HG03196 (cell line): ENCODE measurements at regions not wholly inside any gene's neighbourhood (a gene's known extent, or its start where the extent isn't known, plus 50 kb on each side); places are given as distances from the start of the nearest gene placed in this dataset.

Source experiments
- ATAC-seq: cut with Tn5 transposase; IDR thresholded peaks from one replicate; pipeline ENCODE4 v1.9.1; 2021; ENCODE audit not compliant: unreplicated experiment

DNA sequence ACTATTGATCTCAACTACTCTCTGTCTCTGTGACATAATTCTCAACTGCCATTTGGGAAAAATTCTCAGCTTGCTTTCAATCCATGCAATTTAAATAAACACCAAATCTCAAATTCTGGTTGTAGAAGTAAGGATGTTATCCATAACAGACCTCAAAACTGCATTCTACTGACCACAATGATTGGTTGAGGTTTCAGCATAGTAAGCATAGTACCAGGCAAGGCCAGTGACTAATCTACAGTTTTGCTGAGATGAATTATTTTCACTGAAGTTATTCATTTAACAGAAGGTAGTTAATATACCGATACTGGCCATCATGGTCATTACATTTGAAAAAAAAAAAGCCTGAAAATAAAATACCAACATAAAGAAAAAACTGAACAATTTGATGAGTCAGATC lies 488.0 kb upstream of the CDH18 start:
- ATAC-seq = no peak

DNA sequence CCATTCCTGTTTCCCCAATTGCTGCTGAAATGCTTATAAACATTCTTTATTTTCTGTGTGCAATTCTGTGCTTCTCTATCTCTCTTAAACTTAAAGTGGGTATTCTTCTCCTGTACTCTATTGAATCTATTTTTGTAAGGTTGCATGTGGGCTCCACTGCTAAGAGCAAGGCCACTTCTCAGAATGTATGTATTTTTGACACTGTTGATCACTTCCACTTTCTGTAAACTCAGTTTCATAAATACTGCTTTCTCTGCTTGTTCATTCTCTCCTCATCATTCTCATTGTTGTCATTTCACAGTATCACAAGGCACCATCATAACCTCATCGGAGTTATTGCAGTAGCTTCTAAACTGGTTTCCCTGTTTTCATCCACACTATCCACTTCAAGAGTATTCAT lies 483.0 kb upstream of the CDH18 start:
- ATAC-seq = no peak

DNA sequence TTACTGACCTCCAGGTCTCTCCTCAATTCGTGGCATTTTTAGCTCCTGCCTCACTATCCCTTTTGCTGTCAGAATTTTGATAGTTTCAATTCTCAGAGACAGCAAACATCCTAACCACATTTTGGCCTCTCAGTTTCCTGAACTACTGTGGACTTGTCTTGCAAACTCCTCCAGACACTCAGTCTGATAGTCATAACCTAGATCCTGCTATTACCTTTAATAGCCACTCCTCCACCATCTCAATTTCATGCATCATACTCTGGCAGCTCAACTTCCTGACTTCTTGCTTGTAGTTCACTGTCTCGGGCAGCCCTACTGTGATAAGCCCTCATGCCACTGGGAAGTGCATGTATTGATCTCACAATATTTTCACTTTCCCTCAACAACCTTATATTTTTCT lies 481.8 kb upstream of the CDH18 start:
- ATAC-seq = no peak

DNA sequence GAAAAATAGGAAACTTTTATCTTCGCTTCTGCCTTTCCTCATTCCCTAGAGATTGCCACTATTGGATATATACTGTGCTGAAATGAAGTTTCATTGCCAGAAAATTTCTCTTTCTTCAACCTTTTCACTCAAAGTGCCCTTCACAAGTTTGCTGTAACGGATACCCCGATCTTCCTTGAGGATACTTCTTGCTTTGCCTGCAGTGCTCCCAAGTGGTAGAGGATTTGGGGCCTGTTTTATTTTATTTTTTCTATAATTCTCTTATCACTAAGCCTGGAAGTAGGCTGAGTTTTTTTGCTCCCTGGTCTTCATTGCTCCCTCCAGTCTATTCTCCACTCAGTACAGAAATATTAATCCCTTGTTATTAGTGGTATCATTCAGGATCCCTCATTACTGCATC lies 481.4 kb upstream of the CDH18 start:
- no peak for ATAC-seq

DNA sequence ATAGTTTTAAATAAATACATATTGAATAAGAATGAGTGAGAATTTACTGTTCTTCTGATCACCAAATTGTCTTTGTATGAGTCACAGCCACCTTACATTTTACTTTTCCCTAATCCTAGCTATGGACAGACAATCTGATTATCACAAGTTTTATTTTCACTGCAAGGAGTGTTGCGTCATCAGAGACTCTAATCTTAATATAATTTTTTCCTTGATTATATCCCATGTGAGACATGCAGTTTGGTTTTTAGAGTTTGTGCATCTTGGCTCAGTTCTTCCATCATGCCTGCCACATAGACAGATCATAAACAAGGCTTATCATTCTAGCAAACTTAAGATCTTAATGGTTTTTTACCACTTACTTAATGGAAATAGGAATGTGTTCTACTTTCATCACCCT lies 478.5 kb upstream of the CDH18 start:
- no peak for ATAC-seq

DNA sequence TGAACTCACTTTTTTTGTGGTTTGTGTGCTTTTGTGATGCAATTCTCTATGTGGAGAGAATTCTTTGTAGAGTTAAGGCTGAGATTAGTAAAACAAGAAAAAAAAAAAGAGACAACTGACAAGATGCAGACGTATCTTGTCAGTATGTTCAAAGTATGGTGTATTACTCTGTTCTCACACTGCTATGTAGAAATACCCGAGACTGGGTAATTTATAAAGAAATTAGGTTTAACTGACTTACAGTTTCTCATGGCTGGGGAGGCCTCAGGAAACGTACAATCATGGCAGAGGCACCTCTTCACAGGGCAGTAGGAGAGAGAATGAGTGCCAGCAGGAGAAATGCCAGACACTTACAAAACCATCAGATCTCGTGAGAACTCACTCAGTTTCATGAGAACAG lies 475.2 kb upstream of the CDH18 start:
- ATAC-seq = no peak

DNA sequence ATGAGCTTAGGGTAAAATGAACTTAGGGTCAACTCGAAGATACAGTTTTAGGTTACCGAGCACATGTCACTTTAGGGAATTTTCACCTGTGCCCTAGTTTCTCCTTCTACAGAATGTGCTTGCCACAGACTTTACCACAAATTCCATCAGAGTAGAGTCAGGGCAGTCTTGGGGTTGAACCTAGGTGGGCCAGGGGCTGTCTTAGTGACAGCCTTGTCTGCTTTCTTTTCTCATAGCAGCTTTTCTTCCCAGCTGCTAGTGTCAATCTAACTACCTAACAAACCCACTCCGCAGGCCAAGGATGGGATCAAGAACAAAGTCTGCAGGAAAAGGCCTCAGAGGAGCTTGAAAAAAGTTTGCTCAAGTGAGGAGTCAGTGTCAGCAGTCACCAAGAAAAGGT lies 458.1 kb upstream of the CDH18 start:
- ATAC-seq = no peak

DNA sequence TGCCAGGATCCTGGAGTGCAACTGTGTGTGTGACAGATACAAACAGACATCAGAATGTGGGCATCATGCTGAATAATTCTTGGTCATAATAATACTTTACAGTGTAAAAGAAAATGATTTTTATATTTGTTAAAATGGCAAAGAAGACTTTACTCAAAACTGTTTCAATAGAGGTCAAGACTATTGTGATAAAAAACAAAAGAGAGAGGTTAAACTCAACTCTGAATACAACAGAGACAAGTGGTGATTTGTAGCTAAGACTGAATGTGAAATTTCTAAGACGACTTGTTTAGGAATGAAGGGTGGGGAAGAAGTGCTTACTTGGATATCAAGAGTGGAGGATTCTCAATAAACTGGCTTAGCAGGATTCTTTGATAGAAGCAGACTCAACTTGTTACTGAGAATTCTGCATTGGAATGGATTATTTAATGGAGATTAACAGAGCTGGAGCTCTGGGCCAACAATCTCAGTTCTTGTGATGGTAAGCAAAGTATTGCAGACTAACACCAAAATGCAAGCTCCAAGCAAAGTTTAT lies 457.4 kb upstream of the CDH18 start:
- no peak for ATAC-seq

DNA sequence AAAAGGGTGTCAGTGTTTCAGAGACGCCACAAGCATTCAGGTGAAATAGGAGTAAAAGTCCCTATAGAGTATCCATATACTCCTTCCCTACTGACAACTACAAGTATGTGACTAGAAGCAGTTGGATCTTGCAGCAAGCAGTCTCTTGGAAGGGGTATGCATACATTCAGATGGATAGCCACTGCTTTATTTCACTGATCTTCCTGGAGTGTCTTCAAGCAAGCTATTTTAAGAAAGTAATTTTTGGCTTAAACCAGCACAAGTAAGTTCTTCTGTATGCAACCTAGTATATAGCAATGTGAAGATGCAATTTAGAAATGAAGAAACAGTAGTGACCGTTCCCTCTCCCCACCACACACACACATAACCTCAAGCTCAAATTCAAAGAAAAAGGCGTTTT lies 446.8 kb upstream of the CDH18 start:
- ATAC-seq = no peak

DNA sequence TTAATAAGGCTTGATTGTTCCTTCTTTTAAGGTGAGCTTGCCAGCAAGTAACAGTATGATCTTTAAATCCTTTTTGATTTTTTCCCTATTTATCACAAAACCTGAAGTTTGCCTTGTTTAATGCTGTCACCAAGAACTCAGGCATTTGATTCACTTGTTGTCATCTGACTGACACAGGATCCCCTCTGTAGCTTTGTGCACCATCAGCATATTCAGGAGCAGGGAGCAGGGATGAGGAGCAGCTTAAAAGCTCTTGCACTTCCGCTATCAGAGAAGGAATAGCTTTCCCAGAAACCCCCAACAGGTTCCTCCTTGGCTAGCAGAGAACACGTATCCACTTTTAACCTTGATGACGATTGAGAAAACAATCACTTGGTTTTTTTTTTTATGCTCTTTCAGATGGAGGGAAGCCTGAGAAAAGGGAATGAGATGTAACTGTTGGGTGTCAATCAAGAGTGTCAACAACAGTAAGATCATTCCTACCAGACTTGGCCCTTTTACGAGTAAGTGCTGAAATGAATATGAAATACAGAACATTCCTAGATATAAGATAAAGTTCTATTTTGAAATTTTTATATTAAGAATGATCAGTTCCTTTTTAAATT lies 433.1 kb upstream of the CDH18 start:
- ATAC-seq = no peak
